GM21423 (cell line): ENCODE measurements at regions not wholly inside any gene's neighbourhood (a gene's known extent, or its start where the extent isn't known, plus 50 kb on each side); places are given as distances from the start of the nearest gene placed in this dataset.

Experiments used
- ATAC-seq: cut with Tn5 transposase; IDR thresholded peaks from one replicate; pipeline ENCODE4 v1.9.1; 2021; ENCODE audit warnings: mild to moderate bottlenecking, moderate library complexity; ENCODE audit not compliant: unreplicated experiment

DNA sequence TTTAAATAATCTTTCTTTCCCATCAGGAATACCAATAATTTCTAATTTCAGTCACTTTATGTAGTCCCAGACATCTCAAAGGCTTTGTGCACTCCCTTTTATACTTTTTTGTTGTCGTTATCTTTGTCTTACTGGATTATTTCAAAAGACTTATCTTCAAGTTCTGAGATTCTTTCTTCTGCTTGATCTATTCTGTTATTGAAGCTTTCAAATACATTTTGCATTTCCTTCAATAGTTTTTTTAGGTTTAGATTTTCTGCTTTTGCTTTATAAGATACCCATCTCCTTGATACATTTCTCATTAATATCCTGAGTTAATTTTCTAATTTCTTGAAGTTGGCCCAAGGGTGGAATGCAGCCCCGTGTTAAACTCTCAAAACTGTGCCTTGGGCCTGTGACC is 432.4 kb downstream of the RIT2 start:
- no peak for ATAC-seq

DNA sequence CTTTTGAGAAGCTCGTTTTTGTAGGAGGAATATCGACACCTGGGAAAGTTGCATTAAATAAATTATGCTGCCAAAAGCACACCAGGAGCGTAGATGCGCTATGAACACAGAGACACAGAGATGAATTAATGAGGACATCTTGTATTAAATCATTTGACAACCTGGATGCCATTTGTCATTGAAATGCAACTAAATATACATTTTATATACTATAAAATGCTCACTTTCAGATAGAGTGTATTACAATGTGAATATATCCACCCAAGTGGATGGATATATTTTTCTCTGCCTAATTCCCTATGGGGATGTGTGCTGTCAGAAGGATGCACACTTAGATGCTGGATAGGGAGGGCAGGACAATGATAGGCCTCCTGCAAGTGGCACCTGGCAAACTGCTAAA is 426.2 kb downstream of the RIT2 start:
- ATAC-seq = no peak
